Mesothelial cell of epicardium (in vitro differentiated cells): ENCODE measurements at regions not wholly inside any gene's neighbourhood (a gene's known extent, or its start where the extent isn't known, plus 50 kb on each side); places are given as distances from the start of the nearest gene placed in this dataset.

Experiments used
- DNase-seq, 2 experiments: peaks; one replicate each; pipeline ENCODE4 v3.0.0; 2021; ENCODE audit warnings: low spot score in 2 of 2; ENCODE audit not compliant: unreplicated experiment in 2 of 2
- H3K27ac Mint-ChIP-seq: 2 replicates; pipeline ENCODE4 v1.8.0; 2021; ENCODE audit warnings: mixed read lengths
- H3K27me3 Mint-ChIP-seq: 2 replicates; pipeline ENCODE4 v1.8.0; 2021; ENCODE audit warnings: low read depth, mixed read lengths
- H3K36me3 Mint-ChIP-seq: 2 replicates; pipeline ENCODE4 v1.8.0; 2021; ENCODE audit warnings: mixed read lengths
- H3K4me1 Mint-ChIP-seq: 2 replicates; pipeline ENCODE4 v1.8.0; 2021; ENCODE audit warnings: mixed read lengths
- H3K4me3 Mint-ChIP-seq: 2 replicates; pipeline ENCODE4 v1.8.0; 2021; ENCODE audit warnings: mild to moderate bottlenecking, moderate library complexity, mixed read lengths
- H3K9me3 Mint-ChIP-seq: 2 replicates; pipeline ENCODE4 v1.8.0; 2021; ENCODE audit warnings: mixed read lengths
- CTCF ChIP-seq: fragments of 200-600 bp; sonication (generic); IDR thresholded peaks from one replicate; pipeline ENCODE4 v1.5.0; 2021; ENCODE audit warnings: antibody characterized with exemption; ENCODE audit not compliant: unreplicated experiment

DNA sequence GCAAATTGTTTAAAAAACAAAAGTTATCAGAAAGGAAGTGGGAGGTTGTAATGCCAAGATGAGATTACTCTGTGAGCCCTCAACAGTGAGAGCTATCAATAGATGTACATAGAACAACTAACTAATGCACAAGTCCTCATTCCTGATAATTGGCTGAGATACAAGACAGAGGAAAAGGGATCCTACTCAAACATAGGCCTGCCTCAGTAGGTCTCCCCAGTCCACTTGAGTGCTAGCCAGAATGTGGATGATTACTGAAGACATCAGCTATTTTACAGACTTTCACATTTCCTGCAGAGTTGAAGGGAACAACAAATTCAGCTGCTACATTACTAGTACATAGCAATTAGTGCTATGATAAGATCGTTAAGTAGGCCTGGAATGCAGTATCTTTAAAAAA, 981.9 kb downstream of the TUSC7 start:
- Mint-ChIP-seq H3K9me3 (no peaks in the 10 kb centered on the region), H3K36me3 (no peaks in the 10 kb centered on the region), H3K27me3 (peaks cover 13% of the 10 kb centered on the region), H3K4me1 (peaks cover 3% of the 10 kb centered on the region), H3K4me3 (no peak overlapping the region), H3K27ac (no peak overlapping the region)
- TF ChIP-seq CTCF, result no peak
- DNase-seq, result no peak

DNA sequence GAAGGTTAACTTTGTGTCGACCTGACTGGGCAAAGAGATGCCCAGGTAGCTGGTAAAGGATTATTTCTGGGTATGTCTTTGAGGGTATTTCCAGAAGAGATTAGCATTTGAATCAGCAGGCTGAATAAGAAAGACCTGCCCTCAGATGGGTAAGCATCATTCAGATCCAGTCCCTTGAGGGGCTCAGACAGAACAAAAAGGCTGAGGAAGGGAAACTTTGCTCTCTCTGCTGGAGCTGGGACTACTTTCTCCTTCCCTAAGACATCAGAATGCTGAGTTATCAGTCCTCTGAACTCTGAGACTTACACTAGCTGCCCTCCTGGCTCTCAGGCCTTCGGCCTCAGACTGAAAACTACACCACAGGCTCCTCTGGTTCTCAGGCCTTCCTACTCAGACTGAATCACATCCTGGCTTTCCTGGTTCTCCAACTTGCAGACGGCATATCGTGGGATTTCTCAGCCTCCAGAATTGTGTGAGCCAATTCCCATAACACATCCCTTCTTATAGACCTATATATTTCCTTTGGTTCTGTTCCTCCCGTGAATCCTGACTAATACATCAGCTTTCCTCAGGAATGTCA, 982.9 kb downstream of the TUSC7 start:
- H3K36me3 Mint-ChIP-seq, result no peaks in the 10 kb centered on the region
- no peak for TF ChIP-seq CTCF
- H3K4me1 Mint-ChIP-seq, result peaks cover 3% of the 10 kb centered on the region
- H3K27ac Mint-ChIP-seq, result no peak overlapping the region
- H3K27me3 Mint-ChIP-seq, result peaks cover 13% of the 10 kb centered on the region
- no peaks in the 10 kb centered on the region for H3K9me3 Mint-ChIP-seq
- DNase-seq, result no peak
- H3K4me3 Mint-ChIP-seq, result no peak overlapping the region

- Mint-ChIP-seq H3K36me3 (no peaks in the 10 kb centered on the region), H3K27ac (no peak overlapping the region), H3K9me3 (no peaks in the 10 kb centered on the region), H3K4me1 (peaks cover 3% of the 10 kb centered on the region), H3K4me3 (no peak overlapping the region), H3K27me3 (peaks cover 10% of the 10 kb centered on the region)
- TF ChIP-seq CTCF, result no peak
- DNase-seq, result no peak
Measured at GRCh38 chr3:117695321-117695720, 985.7 kb downstream of the TUSC7 start.

DNA sequence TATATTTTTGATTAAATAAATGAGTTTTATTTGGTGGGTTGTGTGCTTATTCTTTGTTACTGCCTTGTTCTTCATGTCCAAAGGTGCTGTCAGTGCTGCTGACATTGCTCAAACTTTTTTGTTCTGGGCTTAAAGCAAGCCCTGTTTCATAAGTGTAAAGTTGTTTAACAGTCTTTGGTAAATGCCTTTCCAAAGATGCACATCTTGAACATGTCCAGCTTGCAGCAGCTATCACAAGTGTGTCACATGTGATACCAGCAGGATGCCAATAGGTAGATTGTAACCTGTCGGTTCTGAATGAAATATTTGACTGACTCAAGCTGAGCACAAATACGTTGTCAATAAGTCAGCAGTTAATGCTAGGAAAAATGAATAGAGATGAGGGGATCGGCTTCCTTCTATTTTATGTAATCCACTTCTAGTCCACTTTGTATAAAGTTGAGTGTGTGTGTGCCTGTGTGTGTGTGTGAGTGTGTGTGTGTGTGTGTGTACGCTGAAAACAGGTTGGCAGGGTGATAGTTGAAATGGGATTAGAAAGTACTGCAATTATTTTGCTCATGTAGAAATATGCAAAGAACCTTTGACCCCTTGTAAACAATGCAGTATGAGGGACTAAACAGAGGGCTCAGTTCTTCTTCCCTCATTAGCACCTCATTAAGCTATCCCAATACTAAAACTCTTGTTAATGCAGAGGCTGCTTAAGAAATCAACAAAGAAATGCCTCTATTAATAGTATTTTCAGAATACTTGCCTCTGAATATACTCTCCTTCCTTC, 986.5 kb downstream of the TUSC7 start:
- no peak overlapping the region for H3K4me3 Mint-ChIP-seq
- TF ChIP-seq CTCF, result no peak
- peaks cover 12% of the 10 kb centered on the region for H3K27me3 Mint-ChIP-seq
- no peak for DNase-seq
- no peaks in the 10 kb centered on the region for H3K36me3 Mint-ChIP-seq
- peaks cover 3% of the 10 kb centered on the region for H3K4me1 Mint-ChIP-seq
- H3K9me3 Mint-ChIP-seq, result no peaks in the 10 kb centered on the region
- no peak overlapping the region for H3K27ac Mint-ChIP-seq

GRCh38 chr3:117696851-117697407, 987.4 kb downstream of the TUSC7 start:
- Mint-ChIP-seq H3K9me3 (no peaks in the 10 kb centered on the region), H3K4me3 (no peak overlapping the region), H3K36me3 (no peaks in the 10 kb centered on the region), H3K4me1 (no peaks in the 10 kb centered on the region), H3K27me3 (peaks cover 12% of the 10 kb centered on the region), H3K27ac (no peak overlapping the region)
- TF ChIP-seq CTCF, result no peak
- no peak for DNase-seq
